HG03159 (cell line): ENCODE measurements at regions not wholly inside any gene's neighbourhood (a gene's known extent, or its start where the extent isn't known, plus 50 kb on each side); places are given as distances from the start of the nearest gene placed in this dataset.
"Not testable (repeated sequence)": the region's sequence is repeated elsewhere in the genome, so short reads cannot be mapped to it uniquely, and the experiment has no call there.

ENCODE experiments used
- ATAC-seq: cut with Tn5 transposase; IDR thresholded peaks from one replicate; pipeline ENCODE4 v1.9.1; 2021; ENCODE audit warnings: mild to moderate bottlenecking, moderate library complexity; ENCODE audit not compliant: unreplicated experiment

DNA sequence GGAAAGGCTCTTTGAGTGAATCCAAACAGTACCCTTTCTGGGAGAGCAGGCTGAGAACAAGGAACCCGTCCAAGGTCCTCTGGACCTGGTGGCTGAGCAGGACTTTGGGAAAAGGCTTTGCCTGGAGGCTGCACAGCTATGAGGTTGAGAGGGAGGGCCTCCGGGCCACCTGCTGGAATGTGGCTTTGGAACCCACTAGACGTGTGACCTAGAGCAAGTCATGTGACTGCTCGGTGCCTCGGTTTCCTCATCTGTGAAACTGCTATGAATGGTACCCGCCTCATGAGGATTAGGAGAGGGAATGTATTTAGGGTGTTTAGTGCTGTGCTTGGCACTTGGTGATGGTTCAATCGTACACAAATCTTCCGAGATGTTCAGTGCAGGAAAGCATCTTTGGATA, 50.4 kb downstream of the HAPSTR1 start:
- no peak for ATAC-seq

- no peak for ATAC-seq
These were observed 52.7 kb downstream of the HAPSTR1 start for GRCh38 chr16:9144106-9144505.

GRCh38 chr16:9148374-9149015, 57.1 kb downstream of the HAPSTR1 start:
- no peak for ATAC-seq

GRCh38 chr16:9151074-9151473, 59.6 kb downstream of the HAPSTR1 start:
- ATAC-seq = no peak

- no peak for ATAC-seq
These were observed 60.2 kb downstream of the HAPSTR1 start for GRCh38 chr16:9151597-9151996.

GRCh38 chr16:9152649-9153501, 61.4 kb downstream of the HAPSTR1 start:
- no peak for ATAC-seq

GRCh38 chr16:9153502-9153864, 62.0 kb downstream of the HAPSTR1 start:
- ATAC-seq = no peak

- ATAC-seq = no peak
These were observed 63.3 kb downstream of the HAPSTR1 start for GRCh38 chr16:9154567-9155410.

GRCh38 chr16:9155871-9156270, 64.4 kb downstream of the HAPSTR1 start:
- ATAC-seq = no peak

DNA sequence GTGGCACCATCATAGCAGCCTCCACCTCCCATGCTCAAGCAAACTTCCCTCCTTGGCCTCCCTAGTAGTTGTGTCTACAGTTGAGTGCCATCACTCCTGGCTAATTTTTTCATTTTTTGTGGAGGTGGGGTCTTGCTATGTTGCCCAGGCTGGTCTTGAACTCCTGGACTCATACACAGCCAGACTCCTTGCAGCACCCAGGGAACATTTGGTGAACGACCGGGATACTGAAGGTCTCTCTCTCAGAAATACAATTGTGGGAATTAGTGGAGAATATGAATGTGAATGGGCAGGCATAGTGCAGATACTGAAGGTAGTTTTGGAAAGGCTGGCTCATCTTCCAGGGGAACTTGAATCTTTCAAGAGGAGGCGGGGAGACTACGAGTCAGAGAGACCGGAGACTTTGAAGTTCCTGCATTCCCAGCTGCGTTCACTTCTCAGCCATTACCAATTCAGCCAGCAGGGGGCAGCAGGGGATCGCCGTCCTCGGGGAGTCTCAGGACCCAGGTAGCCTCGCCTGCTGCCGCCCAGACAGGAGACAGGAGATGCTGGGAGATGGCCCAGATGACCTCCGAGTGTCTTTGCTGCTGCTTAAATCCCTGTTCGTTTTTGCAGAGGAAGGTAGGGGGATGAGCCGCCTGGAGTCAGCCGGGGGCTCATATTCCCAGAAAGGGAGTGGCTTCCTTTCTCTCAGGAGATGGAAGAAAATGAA, 68.6 kb downstream of the HAPSTR1 start:
- no peak for ATAC-seq

DNA sequence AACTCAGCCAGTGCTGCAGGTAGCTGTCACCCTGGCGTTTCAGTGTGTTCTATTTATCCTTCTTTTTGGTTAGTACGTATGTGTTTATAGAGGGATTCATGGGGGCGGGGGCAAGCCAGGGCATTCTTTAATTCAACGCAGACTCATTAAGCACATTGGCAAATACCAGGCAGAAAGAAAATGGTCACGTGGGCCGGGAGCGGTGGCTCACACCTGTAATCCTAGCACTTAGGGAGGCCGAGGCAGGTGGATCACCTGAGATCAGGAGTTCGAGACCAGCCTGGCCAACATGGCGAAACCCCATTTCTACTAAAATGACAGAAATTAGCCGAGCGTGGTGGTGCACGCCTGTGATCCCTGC, 69.1 kb downstream of the HAPSTR1 start:
- ATAC-seq = no peak

- ATAC-seq = no peak
These were observed 74.2 kb downstream of the HAPSTR1 start for GRCh38 chr16:9165681-9166080.

DNA sequence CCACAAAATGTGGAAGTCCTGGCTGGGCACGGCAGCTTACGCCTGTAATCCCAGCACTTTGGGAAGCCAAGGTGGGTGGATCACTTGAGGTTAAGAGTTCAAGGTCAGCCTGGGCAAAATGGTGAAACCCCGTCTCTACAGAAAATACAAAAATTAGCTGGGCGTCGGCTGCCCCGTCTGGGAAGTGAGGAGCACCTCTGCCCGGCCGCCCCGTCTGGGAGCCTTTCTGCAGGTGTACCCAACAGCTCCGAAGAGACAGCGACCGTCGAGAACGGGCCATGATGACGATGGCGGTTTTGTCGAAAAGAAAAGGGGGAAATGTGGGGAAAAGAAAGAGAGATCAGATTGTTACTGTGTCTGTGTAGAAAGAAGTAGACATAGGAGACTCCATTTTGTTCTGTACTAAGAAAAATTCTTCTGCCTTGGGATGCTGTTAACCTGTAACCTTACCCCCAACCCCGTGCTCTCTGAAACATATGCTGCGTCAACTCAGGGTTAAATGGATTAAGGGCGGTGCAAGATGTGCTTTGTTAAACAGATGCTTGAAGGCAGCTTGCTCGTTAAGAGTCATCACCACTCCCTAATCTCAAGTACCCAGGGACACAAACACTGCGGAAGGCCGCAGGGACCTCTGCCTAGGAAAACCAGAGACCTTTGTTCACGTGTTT, 75.0 kb downstream of the HAPSTR1 start:
- not testable (repeated sequence) for ATAC-seq

DNA sequence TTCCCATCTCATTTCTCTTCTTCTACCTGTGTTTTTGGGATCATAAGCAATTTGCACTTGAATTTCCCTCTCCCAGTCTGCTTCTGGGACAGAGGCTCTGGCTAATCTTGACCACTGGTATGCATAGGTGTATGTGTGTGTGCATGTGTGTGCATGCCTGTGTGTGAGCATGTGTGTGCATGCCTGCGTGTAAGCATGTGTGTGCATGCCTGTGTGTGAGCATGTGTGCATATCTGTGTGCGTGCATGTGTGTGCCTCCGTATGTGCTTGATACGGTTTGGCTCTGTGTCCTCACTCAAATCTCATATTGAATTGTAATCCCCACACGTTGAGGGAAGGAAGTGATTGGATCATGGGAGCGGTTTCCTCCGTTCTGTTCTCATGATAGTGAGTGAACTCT, 77.7 kb downstream of the HAPSTR1 start:
- no peak for ATAC-seq

DNA sequence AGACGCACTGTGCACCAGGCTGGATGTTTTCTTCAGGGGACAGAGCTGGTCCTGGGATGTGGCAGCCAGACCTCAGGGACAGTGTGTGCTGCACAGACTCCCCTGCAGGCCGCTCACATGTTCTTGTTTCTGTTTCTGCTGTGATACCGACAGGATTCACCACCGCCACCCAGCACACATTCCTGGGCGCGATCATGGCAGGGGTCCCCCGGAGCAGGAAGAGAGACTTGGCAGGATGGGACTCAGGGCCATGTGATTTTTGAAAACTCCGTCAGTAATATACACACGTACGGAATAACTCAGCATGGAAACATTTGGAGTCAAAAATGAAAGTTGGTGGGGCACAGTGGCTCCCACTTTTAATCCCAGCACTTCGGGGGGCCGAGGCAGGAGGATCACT, 79.0 kb downstream of the HAPSTR1 start:
- ATAC-seq = no peak

DNA sequence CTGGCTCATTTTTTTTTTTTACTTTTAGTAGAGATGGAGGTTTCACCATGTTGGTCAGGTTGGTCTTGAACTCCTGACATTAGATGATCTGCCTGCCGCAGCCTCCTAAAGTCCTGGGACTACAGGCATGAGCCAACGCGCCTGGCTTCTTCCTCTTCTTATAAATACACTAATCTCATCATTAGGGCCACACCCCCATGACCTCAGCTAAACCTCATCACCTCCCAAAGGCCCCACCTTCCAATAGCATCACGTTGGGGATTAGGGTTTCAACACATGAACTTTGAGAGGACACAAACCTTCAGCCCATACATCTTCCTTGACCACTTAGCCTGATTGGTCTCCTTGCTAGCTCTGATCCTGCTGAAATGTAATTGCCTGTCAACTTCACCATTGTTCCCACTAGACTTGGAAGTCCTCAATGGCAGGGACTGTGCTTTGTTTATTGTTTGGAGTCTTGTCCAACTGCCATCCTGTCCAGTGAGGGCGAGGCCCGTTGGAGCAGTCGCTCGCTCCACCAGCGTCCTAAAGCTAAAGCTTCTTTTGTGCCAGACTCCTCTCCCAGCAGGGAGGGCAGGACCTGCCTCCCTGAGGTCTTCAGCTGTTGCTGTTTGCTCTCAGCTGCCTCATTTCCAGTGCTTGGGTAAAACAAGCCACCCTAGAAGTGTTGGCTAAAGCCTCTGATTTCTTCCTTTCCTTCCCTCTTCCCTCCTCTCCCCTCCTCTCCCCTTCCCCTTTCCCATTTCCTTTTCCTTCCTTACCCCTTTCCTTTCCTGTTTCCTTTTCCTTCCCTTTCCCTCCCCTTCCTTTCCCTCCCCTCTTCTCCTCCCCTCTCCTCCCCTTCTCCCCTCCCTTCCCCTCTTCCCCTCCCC, 85.3 kb downstream of the HAPSTR1 start:
- no peak for ATAC-seq

DNA sequence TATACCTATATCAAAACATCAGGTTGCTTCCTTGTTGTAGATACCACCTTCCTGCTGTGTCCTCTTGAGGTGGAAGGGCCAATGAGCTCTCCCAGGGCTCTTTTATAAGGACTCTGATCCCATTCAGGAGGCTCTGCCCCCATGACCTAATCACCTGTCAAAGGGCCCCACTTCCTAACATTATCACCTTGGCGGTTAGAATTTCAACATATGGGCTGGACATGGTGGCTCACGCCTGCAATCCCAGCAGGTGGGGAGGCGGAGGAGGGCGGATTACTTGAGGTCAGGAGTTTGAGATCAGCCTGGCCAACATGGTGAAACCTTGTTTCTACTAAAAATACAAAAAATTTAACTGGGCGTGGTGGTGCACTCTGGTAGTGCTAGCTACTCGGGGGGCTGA, 86.4 kb downstream of the HAPSTR1 start:
- no peak for ATAC-seq

- no peak for ATAC-seq
These were observed 92.4 kb downstream of the HAPSTR1 start for GRCh38 chr16:9183682-9184353.

- ATAC-seq = no peak
These were observed 92.9 kb downstream of the HAPSTR1 start for GRCh38 chr16:9184354-9184690.
